Brain microvascular endothelial cell (primary cell): ENCODE measurements at regions not wholly inside any gene's neighbourhood (a gene's known extent, or its start where the extent isn't known, plus 50 kb on each side); places are given as distances from the start of the nearest gene placed in this dataset.

ENCODE experiments used
- DNase-seq: peaks from one replicate; pipeline ENCODE4 v3.0.0-alpha.2; 2020
- H3K27ac ChIP-seq: fragments of 250-450 bp; sonication (Bioruptor Pico); 2 replicates; pipeline ENCODE4 v1.5.1; 2020; ENCODE audit warnings: mild to moderate bottlenecking, moderate library complexity
- H3K27me3 ChIP-seq: fragments of 250-450 bp; sonication (Bioruptor Pico); replicated peaks from 2 replicates; pipeline ENCODE4 v1.5.1; 2020; ENCODE audit warnings: mild to moderate bottlenecking
- H3K36me3 ChIP-seq: fragments of 250-450 bp; sonication (Bioruptor Pico); replicated peaks from 2 replicates; pipeline ENCODE4 v1.5.1; 2020; ENCODE audit warnings: mild to moderate bottlenecking
- H3K4me3 ChIP-seq: 2 replicates; pipeline ENCODE4 v1.5.1; 2011; ENCODE audit warnings: low read depth, mild to moderate bottlenecking, control low read depth, low read length, moderate library complexity
- CTCF ChIP-seq: IDR thresholded peaks from 2 replicates; pipeline ENCODE4 v1.5.1; 2011; ENCODE audit warnings: low read depth, mild to moderate bottlenecking, moderate library complexity, low read length, control low read depth, inconsistent platforms; ENCODE audit errors: missing control alignments
- in situ Hi-C: cut with HindIII; loops from 2 replicates; pipeline ENCODE4 v1.10.0; 2017; ENCODE audit warnings: low sequenced_read_pairs, low pct_ligation_motif_present

- no peak overlapping the region for H3K4me3 ChIP-seq
- H3K27me3 ChIP-seq, result peaks cover 5% of the 10 kb centered on the region
- in situ Hi-C loops, result no loop called here
- H3K27ac ChIP-seq, result no peak overlapping the region
- DNase-seq, result no peak
- H3K36me3 ChIP-seq, result no peaks in the 10 kb centered on the region
- no peak for TF ChIP-seq CTCF
These were observed 72.8 kb upstream of the SPATA13 start for GRCh38 chr13:24087605-24088225.

- Histone ChIP-seq H3K27ac (no peak overlapping the region), H3K27me3 (peaks cover 5% of the 10 kb centered on the region), H3K4me3 (no peak overlapping the region), H3K36me3 (no peaks in the 10 kb centered on the region)
- in situ Hi-C loops, result no loop called here
- no peak for DNase-seq
- TF ChIP-seq CTCF, result no peak
These were observed 70.5 kb upstream of the SPATA13 start for GRCh38 chr13:24090049-24090448.

- in situ Hi-C loops, result no loop called here
- Histone ChIP-seq H3K27me3 (peaks cover 5% of the 10 kb centered on the region), H3K27ac (no peak overlapping the region), H3K4me3 (no peak overlapping the region), H3K36me3 (no peaks in the 10 kb centered on the region)
- TF ChIP-seq CTCF, result no peak
- no peak for DNase-seq
These were observed 69.4 kb upstream of the SPATA13 start for GRCh38 chr13:24091080-24091479.

GRCh38 chr13:24092108-24092507, 68.4 kb upstream of the SPATA13 start:
- in situ Hi-C loops, result no loop called here
- no peak for TF ChIP-seq CTCF
- H3K36me3 ChIP-seq, result no peaks in the 10 kb centered on the region
- no peak overlapping the region for H3K27ac ChIP-seq
- H3K4me3 ChIP-seq, result no peak overlapping the region
- no peak for DNase-seq
- H3K27me3 ChIP-seq, result peaks cover 1% of the 10 kb centered on the region

GRCh38 chr13:24093047-24093446, 67.5 kb upstream of the SPATA13 start:
- no peak for TF ChIP-seq CTCF
- no peak overlapping the region for H3K27ac ChIP-seq
- in situ Hi-C loops, result no loop called here
- H3K27me3 ChIP-seq, result no peaks in the 10 kb centered on the region
- no peak overlapping the region for H3K4me3 ChIP-seq
- no peak for DNase-seq
- H3K36me3 ChIP-seq, result no peaks in the 10 kb centered on the region

- Histone ChIP-seq H3K27ac (no peak overlapping the region), H3K27me3 (no peaks in the 10 kb centered on the region), H3K36me3 (no peaks in the 10 kb centered on the region), H3K4me3 (no peak overlapping the region)
- TF ChIP-seq CTCF, result no peak
- DNase-seq, result no peak
- in situ Hi-C loops, result no loop called here
These were observed 63.9 kb upstream of the SPATA13 start for GRCh38 chr13:24096659-24097058.
